ENCODE measurements at regions not wholly inside any gene's neighbourhood (a gene's known extent, or its start where the extent isn't known, plus 50 kb on each side); places are given as distances from the start of the nearest gene placed in this dataset.

DNA sequence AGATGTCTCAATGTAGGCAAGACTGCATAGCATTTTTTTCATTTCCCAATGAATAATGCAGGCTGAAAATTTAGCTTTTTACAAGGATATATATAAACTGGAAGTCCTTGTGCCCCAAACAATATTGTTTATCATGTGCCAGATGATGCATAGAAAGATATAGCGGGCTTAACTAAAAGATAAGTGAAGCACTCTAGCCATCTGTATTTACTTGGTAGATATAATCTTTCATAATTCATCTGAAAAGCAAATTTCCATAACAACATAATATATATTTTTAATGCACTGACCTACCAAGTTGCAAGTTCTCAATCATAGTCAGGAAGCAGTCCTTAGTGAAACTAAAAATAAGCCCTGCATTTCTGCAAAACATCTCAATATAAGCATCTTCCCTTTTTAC lies 653.3 kb downstream of the NLGN4X start:
- intact Hi-C loops (cut with DNase I, micrococcal nuclease), result no loop called here
- no peak overlapping the region for H3K27ac Mint-ChIP-seq
- Histone ChIP-seq H3K27me3 (ENCODE audit: control insufficient read depth in 1 of 2, insufficient read depth in 2 of 2, low read length in 2 of 2) (no peaks in the 10 kb centered on the region), H3K36me3 (ENCODE audit: insufficient read depth, low read length) (no peaks in the 10 kb centered on the region), H3K4me1 (ENCODE audit: insufficient read depth, low read length) (no peaks in the 10 kb centered on the region), H3K27ac (ENCODE audit: low read depth in 1 of 2, low read length in 2 of 2) (no peak overlapping the region), H3K4me3 (ENCODE audit: low read length) (no peak overlapping the region), H3K9me3 (ENCODE audit: control insufficient read depth in 1 of 2, insufficient read depth in 1 of 2, low read length in 2 of 2) (no peaks in the 10 kb centered on the region)
- no peaks in the 10 kb centered on the region for H3K27me3 Mint-ChIP-seq
- no peaks in the 10 kb centered on the region for H3K9me3 Mint-ChIP-seq
- H3K4me1 Mint-ChIP-seq (ENCODE audit: low read depth), result no peaks in the 10 kb centered on the region
- ATAC-seq (ENCODE audit: poor library complexity) (no peak), DNase-seq (no peak)
- no peaks in the 10 kb centered on the region for H3K36me3 Mint-ChIP-seq (ENCODE audit: low read depth)
- TF ChIP-seq, protein P1, sequence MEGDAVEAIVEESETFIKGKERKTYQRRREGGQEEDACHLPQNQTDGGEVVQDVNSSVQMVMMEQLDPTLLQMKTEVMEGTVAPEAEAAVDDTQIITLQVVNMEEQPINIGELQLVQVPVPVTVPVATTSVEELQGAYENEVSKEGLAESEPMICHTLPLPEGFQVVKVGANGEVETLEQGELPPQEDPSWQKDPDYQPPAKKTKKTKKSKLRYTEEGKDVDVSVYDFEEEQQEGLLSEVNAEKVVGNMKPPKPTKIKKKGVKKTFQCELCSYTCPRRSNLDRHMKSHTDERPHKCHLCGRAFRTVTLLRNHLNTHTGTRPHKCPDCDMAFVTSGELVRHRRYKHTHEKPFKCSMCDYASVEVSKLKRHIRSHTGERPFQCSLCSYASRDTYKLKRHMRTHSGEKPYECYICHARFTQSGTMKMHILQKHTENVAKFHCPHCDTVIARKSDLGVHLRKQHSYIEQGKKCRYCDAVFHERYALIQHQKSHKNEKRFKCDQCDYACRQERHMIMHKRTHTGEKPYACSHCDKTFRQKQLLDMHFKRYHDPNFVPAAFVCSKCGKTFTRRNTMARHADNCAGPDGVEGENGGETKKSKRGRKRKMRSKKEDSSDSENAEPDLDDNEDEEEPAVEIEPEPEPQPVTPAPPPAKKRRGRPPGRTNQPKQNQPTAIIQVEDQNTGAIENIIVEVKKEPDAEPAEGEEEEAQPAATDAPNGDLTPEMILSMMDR (IDR thresholded peaks at IDR 0.05), result no peak
- H3K4me3 Mint-ChIP-seq, result no peak overlapping the region
- CTCF ChIA-PET, result no interaction called here
- POLR2A ChIA-PET, result no interaction called here

DNA sequence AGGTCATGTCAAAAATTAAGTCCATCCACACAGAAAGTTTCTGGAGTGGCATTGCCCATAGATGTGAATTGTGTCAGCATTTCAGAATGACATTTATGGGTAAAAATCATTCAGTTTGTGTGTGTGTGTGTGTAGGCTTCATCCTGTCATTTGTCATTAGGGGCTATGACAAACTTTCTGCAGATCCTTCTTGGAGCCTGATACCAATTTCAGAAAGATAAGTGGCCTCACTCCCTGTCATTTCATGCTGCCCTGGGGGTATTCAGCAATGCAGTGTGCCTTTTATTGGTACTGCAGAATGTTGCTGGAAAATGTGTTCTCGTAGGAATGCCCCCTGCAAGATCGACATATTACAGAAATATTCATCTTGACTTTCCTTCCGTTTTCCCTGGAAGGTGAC lies 659.7 kb downstream of the NLGN4X start:
- DNase-seq (no peak), ATAC-seq (ENCODE audit: poor library complexity) (no peak)
- Mint-ChIP-seq H3K4me1 (ENCODE audit: low read depth) (no peaks in the 10 kb centered on the region), H3K27me3 (no peaks in the 10 kb centered on the region), H3K4me3 (no peak overlapping the region), H3K27ac (no peak overlapping the region), H3K9me3 (no peaks in the 10 kb centered on the region), H3K36me3 (ENCODE audit: low read depth) (no peaks in the 10 kb centered on the region)
- no peaks in the 10 kb centered on the region for H3K4me1 ChIP-seq (ENCODE audit: insufficient read depth, low read length)
- no peak overlapping the region for H3K27ac ChIP-seq (ENCODE audit: low read depth in 1 of 2, low read length in 2 of 2)
- no peaks in the 10 kb centered on the region for H3K36me3 ChIP-seq (ENCODE audit: insufficient read depth, low read length)
- ChIA-PET POLR2A (no interaction called here), CTCF (no interaction called here)
- no peaks in the 10 kb centered on the region for H3K9me3 ChIP-seq (ENCODE audit: control insufficient read depth in 1 of 2, insufficient read depth in 1 of 2, low read length in 2 of 2)
- intact Hi-C loops (cut with DNase I, micrococcal nuclease), result no loop called here
- H3K27me3 ChIP-seq (ENCODE audit: control insufficient read depth in 1 of 2, insufficient read depth in 2 of 2, low read length in 2 of 2), result no peaks in the 10 kb centered on the region
- no peak overlapping the region for H3K4me3 ChIP-seq (ENCODE audit: low read length)
- TF ChIP-seq, protein P1 (IDR thresholded peaks at IDR 0.05), result no peak

DNA sequence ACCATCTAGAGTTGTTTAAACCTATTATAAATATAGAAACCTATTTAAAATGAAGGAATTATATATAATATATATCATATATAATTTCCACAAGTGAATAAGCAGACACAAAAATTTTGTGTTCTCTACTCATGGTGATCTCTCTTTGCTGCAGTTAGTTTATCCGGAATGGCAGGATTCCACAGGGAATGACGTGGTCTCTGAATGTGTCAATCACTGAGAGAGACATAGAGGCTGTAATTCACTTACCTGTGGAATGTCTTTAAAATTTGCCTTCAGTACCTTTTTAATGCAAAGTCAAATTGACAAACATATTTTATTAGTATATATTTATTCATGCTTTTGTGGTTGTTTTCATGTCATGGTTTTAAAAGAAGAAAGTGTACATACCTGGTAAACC lies 669.3 kb downstream of the NLGN4X start:
- Histone ChIP-seq H3K9me3 (ENCODE audit: control insufficient read depth in 1 of 2, insufficient read depth in 1 of 2, low read length in 2 of 2) (no peaks in the 10 kb centered on the region), H3K27ac (ENCODE audit: low read depth in 1 of 2, low read length in 2 of 2) (no peak overlapping the region), H3K4me3 (ENCODE audit: low read length) (no peak overlapping the region), H3K36me3 (ENCODE audit: insufficient read depth, low read length) (no peaks in the 10 kb centered on the region), H3K27me3 (ENCODE audit: control insufficient read depth in 1 of 2, insufficient read depth in 2 of 2, low read length in 2 of 2) (no peaks in the 10 kb centered on the region), H3K4me1 (ENCODE audit: insufficient read depth, low read length) (no peaks in the 10 kb centered on the region)
- Mint-ChIP-seq H3K27me3 (no peaks in the 10 kb centered on the region), H3K4me3 (no peak overlapping the region), H3K27ac (no peak overlapping the region), H3K9me3 (no peaks in the 10 kb centered on the region), H3K36me3 (ENCODE audit: low read depth) (no peaks in the 10 kb centered on the region), H3K4me1 (ENCODE audit: low read depth) (no peaks in the 10 kb centered on the region)
- POLR2A ChIA-PET, result no interaction called here
- DNase-seq (no peak), ATAC-seq (ENCODE audit: poor library complexity) (no peak)
- intact Hi-C loops (cut with DNase I, micrococcal nuclease), result no loop called here
- CTCF ChIA-PET, result no interaction called here
- TF ChIP-seq, protein P1 (IDR thresholded peaks at IDR 0.05), result no peak

Data from CD4-positive, alpha-beta T cell (primary cell).